Natural killer cell (primary cell): ENCODE measurements at regions not wholly inside any gene's neighbourhood (a gene's known extent, or its start where the extent isn't known, plus 50 kb on each side); places are given as distances from the start of the nearest gene placed in this dataset.

Experiments
- ATAC-seq, 3 donors: fragments of 150-1000 bp in 2 of 3; fragments of 200-7000 bp in 1 of 3; cut with Tn5 transposase; 1 replicate in 1 of 3; 2 replicates in 2 of 3; pipeline ENCODE4 v1.10.0; 2021; ENCODE audit warnings: mild to moderate bottlenecking in 2 of 3, moderate library complexity in 2 of 3
- DNase-seq, 2 donors: peaks; one replicate each; pipeline versions ENCODE4 v3.0.0 to v3.0.0-alpha.2; 2013 to 2021; ENCODE audit warnings: mixed read lengths in 1 of 2
- H3K27ac ChIP-seq: one replicate; pipeline ENCODE4 v1.5.1; 2013; ENCODE audit warnings: mild to moderate bottlenecking, low read length
- H3K27me3 ChIP-seq: one replicate; pipeline ENCODE4 v1.6.1; 2013; ENCODE audit warnings: low read length; ENCODE audit not compliant: control insufficient read depth, insufficient read depth
- H3K36me3 ChIP-seq: one replicate; pipeline ENCODE4 v1.6.1; 2013; ENCODE audit warnings: low read length; ENCODE audit not compliant: control insufficient read depth, insufficient read depth
- H3K4me1 ChIP-seq: one replicate; pipeline ENCODE4 v1.6.1; 2013; ENCODE audit warnings: low read length; ENCODE audit not compliant: control insufficient read depth, insufficient read depth
- H3K4me3 ChIP-seq: one replicate; pipeline ENCODE4 v1.5.1; 2013; ENCODE audit warnings: low read length
- H3K9me3 ChIP-seq: one replicate; pipeline ENCODE4 v1.6.1; 2013; ENCODE audit warnings: low read length; ENCODE audit not compliant: control insufficient read depth, insufficient read depth
- H3K27ac Mint-ChIP-seq, 2 donors: one replicate each; pipeline ENCODE4 v1.8.0; 2022; ENCODE audit warnings: mild to moderate bottlenecking in 2 of 2, mixed read lengths in 2 of 2, moderate library complexity in 1 of 2
- H3K27me3 Mint-ChIP-seq, 2 donors: one replicate each; pipeline ENCODE4 v1.8.0; 2022; ENCODE audit warnings: low read depth in 2 of 2, mixed read lengths in 2 of 2
- H3K36me3 Mint-ChIP-seq: one replicate; pipeline ENCODE4 v1.8.0; 2022; ENCODE audit warnings: mixed read lengths
- H3K4me1 Mint-ChIP-seq, 2 donors: one replicate each; pipeline ENCODE4 v1.8.0; 2022; ENCODE audit warnings: mixed read lengths in 2 of 2
- H3K4me3 Mint-ChIP-seq: one replicate; pipeline ENCODE4 v1.8.0; 2022; ENCODE audit warnings: mild to moderate bottlenecking, moderate library complexity, mixed read lengths
- H3K9me3 Mint-ChIP-seq, 2 donors: one replicate each; pipeline ENCODE4 v1.8.0; 2022; ENCODE audit warnings: mixed read lengths in 2 of 2
- WGBS: methylation state at CpG from one replicate; pipeline ENCODE4 v1.1.7; 2013; ENCODE audit warnings: missing lambda C conversion rate; ENCODE audit not compliant: insufficient coverage; 5-methylcytosine and 5-hydroxymethylcytosine counted together
- intact Hi-C: fragments of 100-400 bp; cut with micrococcal nuclease; formaldehyde crosslinking; loops from one replicate; pipeline ENCODE4 v1.14.2; 2022
- TF ChIP-seq, protein P1 (sequence below): fragments of 200-600 bp; IDR thresholded peaks from one replicate; pipeline ENCODE4 v1.8.0; 2022; ENCODE audit warnings: antibody characterized with exemption

DNA sequence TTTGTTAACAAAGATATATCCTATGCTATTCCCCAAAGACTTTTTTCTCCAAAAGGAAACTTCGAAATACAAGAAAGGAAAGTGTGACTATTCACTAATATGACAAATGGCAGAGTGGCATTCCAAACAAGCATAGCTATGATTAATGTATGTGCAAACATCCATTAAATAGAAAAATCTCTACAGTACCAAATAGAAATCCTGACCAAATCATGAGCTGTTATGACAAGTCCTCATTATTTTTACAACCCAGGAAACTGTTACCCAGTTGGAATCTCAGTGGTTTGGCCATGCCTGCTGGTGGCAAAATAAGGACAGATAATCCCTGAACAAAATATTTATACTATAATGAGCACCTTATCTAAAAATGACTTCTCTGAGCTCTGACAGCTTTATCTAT, 202.1 kb downstream of the SEC23A start:
- intact Hi-C loops: no loop called here
- H3K36me3 Mint-ChIP-seq: no peaks in the 10 kb centered on the region
- no peak for DNase-seq
- H3K9me3 ChIP-seq: no peaks in the 10 kb centered on the region
- peaks cover 2 to 3% of the 10 kb centered on the region in 2 donors for H3K9me3 Mint-ChIP-seq
- no peak overlapping the region for H3K27ac Mint-ChIP-seq
- no CpG with 5 or more reads among the region's 1 CpG for WGBS
- no peaks in the 10 kb centered on the region for H3K4me1 ChIP-seq
- no peaks in the 10 kb centered on the region for H3K27me3 ChIP-seq
- H3K36me3 ChIP-seq: no peaks in the 10 kb centered on the region
- TF ChIP-seq, protein P1, sequence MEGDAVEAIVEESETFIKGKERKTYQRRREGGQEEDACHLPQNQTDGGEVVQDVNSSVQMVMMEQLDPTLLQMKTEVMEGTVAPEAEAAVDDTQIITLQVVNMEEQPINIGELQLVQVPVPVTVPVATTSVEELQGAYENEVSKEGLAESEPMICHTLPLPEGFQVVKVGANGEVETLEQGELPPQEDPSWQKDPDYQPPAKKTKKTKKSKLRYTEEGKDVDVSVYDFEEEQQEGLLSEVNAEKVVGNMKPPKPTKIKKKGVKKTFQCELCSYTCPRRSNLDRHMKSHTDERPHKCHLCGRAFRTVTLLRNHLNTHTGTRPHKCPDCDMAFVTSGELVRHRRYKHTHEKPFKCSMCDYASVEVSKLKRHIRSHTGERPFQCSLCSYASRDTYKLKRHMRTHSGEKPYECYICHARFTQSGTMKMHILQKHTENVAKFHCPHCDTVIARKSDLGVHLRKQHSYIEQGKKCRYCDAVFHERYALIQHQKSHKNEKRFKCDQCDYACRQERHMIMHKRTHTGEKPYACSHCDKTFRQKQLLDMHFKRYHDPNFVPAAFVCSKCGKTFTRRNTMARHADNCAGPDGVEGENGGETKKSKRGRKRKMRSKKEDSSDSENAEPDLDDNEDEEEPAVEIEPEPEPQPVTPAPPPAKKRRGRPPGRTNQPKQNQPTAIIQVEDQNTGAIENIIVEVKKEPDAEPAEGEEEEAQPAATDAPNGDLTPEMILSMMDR: no peak
- H3K27ac ChIP-seq: no peak overlapping the region
- no peaks in the 10 kb centered on the region for H3K4me1 Mint-ChIP-seq
- H3K4me3 Mint-ChIP-seq: no peak overlapping the region
- H3K27me3 Mint-ChIP-seq: peaks cover 0 to 3% of the 10 kb centered on the region in 2 donors
- no peak for ATAC-seq
- H3K4me3 ChIP-seq: no peak overlapping the region

DNA sequence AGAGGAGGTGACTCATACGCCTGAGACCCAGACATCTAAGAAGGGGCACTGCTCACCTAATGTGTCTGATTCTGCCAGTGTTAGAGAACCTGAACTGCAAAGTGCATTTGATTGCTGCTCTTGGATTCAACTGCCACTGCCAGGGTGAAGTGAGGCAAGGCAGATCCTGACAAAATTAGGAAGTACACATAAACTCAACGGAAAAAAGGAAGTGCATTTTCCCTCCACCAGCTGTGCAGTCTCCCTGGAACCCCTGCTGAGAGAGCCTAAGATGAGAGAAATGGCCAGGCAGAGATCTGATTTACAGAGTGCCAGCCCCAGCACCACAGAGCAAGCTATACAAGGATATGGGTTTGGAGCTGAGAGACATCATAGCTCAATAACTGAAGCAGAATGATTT, 215.3 kb downstream of the SEC23A start:
- WGBS: 42% methylated on average over 2 of the region's 2 CpGs
- peaks cover 6 to 10% of the 10 kb centered on the region in 2 donors for H3K27me3 Mint-ChIP-seq
- TF ChIP-seq, protein P1: no peak
- intact Hi-C loops: no loop called here
- no peak overlapping the region for H3K27ac Mint-ChIP-seq
- no peaks in the 10 kb centered on the region for H3K9me3 ChIP-seq
- no peak overlapping the region for H3K4me3 ChIP-seq
- H3K4me1 Mint-ChIP-seq: no peaks in the 10 kb centered on the region
- H3K27me3 ChIP-seq: no peaks in the 10 kb centered on the region
- H3K36me3 Mint-ChIP-seq: no peaks in the 10 kb centered on the region
- no peak for DNase-seq
- H3K27ac ChIP-seq: no peak overlapping the region
- peaks cover 0 to 7% of the 10 kb centered on the region in 2 donors for H3K9me3 Mint-ChIP-seq
- no peak overlapping the region for H3K4me3 Mint-ChIP-seq
- H3K4me1 ChIP-seq: no peaks in the 10 kb centered on the region
- no peak for ATAC-seq
- H3K36me3 ChIP-seq: no peaks in the 10 kb centered on the region

DNA sequence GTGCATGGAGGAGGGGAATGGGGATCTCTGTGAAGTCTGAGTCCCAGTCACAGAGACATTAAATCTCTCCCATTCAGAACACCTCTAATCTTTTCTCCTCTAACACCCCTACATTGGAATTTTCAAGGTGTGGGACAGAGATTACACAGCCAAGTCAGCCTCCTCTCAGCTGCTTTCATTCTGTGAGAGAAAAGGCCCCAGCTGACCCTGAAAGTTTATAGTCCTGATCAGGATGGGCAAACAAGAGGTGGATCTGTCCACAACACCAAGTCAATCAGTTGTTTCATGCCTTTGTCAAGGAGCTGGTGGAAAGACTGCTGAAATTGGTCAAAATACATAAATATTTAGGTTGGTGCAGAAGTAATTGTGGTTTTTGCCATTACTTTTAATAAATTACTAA, 218.9 kb downstream of the SEC23A start:
- TF ChIP-seq, protein P1: no peak
- Mint-ChIP-seq H3K27ac (no peak overlapping the region), H3K9me3 (peaks cover 0 to 3% of the 10 kb centered on the region in 2 donors), H3K36me3 (no peaks in the 10 kb centered on the region), H3K4me1 (no peaks in the 10 kb centered on the region), H3K4me3 (no peak overlapping the region), H3K27me3 (peaks cover 5 to 7% of the 10 kb centered on the region in 2 donors)
- ATAC-seq (no peak), DNase-seq (no peak)
- Histone ChIP-seq H3K36me3 (no peaks in the 10 kb centered on the region), H3K4me1 (no peaks in the 10 kb centered on the region), H3K27me3 (no peaks in the 10 kb centered on the region), H3K4me3 (no peak overlapping the region), H3K27ac (no peak overlapping the region), H3K9me3 (no peaks in the 10 kb centered on the region)
- intact Hi-C loops: no loop called here

DNA sequence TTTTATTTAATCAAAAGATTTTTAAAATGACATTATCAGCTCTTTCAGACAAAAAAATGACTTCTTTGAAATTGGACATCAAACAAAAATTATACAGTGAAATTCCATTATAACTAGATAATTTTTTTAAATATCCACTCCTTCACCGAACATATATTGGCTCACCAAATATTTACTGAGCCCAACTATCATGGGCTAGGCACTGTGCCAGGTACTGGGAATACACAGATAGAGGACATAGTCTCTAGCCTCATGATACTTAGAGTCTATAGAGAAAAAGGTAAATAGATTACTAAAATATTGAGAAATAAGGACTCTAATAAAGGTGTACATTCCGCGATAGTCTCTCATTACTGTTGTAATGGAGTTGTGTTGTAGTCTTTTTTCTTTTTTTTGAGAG, 219.9 kb downstream of the SEC23A start:
- no peak overlapping the region for H3K4me3 Mint-ChIP-seq
- DNase-seq: no peak
- Histone ChIP-seq H3K4me1 (no peaks in the 10 kb centered on the region), H3K27me3 (no peaks in the 10 kb centered on the region), H3K9me3 (no peaks in the 10 kb centered on the region), H3K4me3 (no peak overlapping the region), H3K27ac (no peak overlapping the region), H3K36me3 (no peaks in the 10 kb centered on the region)
- no peaks in the 10 kb centered on the region for H3K36me3 Mint-ChIP-seq
- WGBS: 96% methylated on average over 3 of the region's 3 CpGs
- intact Hi-C loops: no loop called here
- no peaks in the 10 kb centered on the region for H3K4me1 Mint-ChIP-seq
- H3K27ac Mint-ChIP-seq: no peak overlapping the region
- TF ChIP-seq, protein P1: no peak
- ATAC-seq: no peak
- H3K9me3 Mint-ChIP-seq: no peaks in the 10 kb centered on the region
- peaks cover 8 to 9% of the 10 kb centered on the region in 2 donors for H3K27me3 Mint-ChIP-seq
